OCI-LY7 (cell line): ENCODE measurements at regions not wholly inside any gene's neighbourhood (a gene's known extent, or its start where the extent isn't known, plus 50 kb on each side); places are given as distances from the start of the nearest gene placed in this dataset.
A peak's percentile ranks its signal among the peaks of the same experiment; 100 is the strongest.

Experiments
- BruUV-seq: library from RNA; stranded (reverse); fragments of 400-500 nt; replicated peaks from 2 replicates; lab custom pipeline; 2021; lab: Mats Ljungman, UMichigan
- CTCF ChIA-PET: fragments of 300-600 bp; sonication (Branson Sonifier 250); formaldehyde crosslinking; loops from one replicate; lab custom pipeline; 2022; ENCODE audit warnings: antibody characterized with exemption; ENCODE audit not compliant: unreplicated experiment; lab: Charles Lee
- POLR2A ChIA-PET: fragments of 300-600 bp; sonication (Branson Sonifier 250); formaldehyde crosslinking; loops from one replicate; lab custom pipeline; 2022; ENCODE audit warnings: antibody characterized with exemption; lab: Charles Lee
- DNase-seq: peaks from one replicate; pipeline ENCODE4 v3.0.0-alpha.2; 2015; ENCODE audit warnings: low spot score
- H2AFZ ChIP-seq: fragments of 200-600 bp; sonication (generic), shearing (Covaris generic); 2 replicates; pipeline ENCODE4 v1.6.1; 2014; ENCODE audit warnings: mild to moderate bottlenecking, antibody characterized with exemption, low read length, moderate library complexity
- H3K27ac ChIP-seq: fragments of 200-600 bp; sonication (generic); 2 replicates; pipeline ENCODE4 v1.5.1; 2014; ENCODE audit warnings: mixed run types, low read depth, mild to moderate bottlenecking, moderate library complexity, low read length, inconsistent platforms; ENCODE audit not compliant: poor library complexity, severe bottlenecking
- H3K36me3 ChIP-seq: fragments of 200-600 bp; sonication (generic); 2 replicates; pipeline ENCODE4 v1.6.1; 2014; ENCODE audit warnings: mild to moderate bottlenecking, antibody characterized with exemption, low read length, moderate library complexity, mixed read lengths; ENCODE audit not compliant: insufficient read depth
- H3K4me1 ChIP-seq: fragments of 200-600 bp; sonication (generic); 2 replicates; pipeline ENCODE4 v1.5.1; 2014; ENCODE audit warnings: mild to moderate bottlenecking, low read length; ENCODE audit not compliant: insufficient read depth, poor library complexity, severe bottlenecking
- H3K4me2 ChIP-seq: fragments of 200-600 bp; sonication (generic); 2 replicates; pipeline ENCODE4 v1.6.1; 2014; ENCODE audit warnings: mild to moderate bottlenecking, low read length
- H3K4me3 ChIP-seq: fragments of 200-600 bp; sonication (generic); 2 replicates; pipeline ENCODE4 v1.5.1; 2014; ENCODE audit warnings: mild to moderate bottlenecking, low read depth, low read length; ENCODE audit not compliant: poor library complexity, severe bottlenecking
- H3K79me2 ChIP-seq: fragments of 200-600 bp; sonication (generic); 2 replicates; pipeline ENCODE4 v1.6.1; 2016; ENCODE audit warnings: low read depth, mild to moderate bottlenecking, low read length, moderate library complexity, mixed read lengths; ENCODE audit not compliant: insufficient read depth
- H3K9me2 ChIP-seq: fragments of 200-600 bp; sonication (generic); 2 replicates; pipeline ENCODE4 v1.6.1; 2016; ENCODE audit warnings: mild to moderate bottlenecking, low read length, mixed read lengths; ENCODE audit not compliant: insufficient read depth
- H3K9me3 ChIP-seq: fragments of 200-600 bp; sonication (generic); 2 replicates; pipeline ENCODE4 v1.6.1; 2014; ENCODE audit warnings: mild to moderate bottlenecking, mixed run types, low read length, mixed read lengths
- H4K20me1 ChIP-seq: fragments of 200-600 bp; sonication (generic); 2 replicates; pipeline ENCODE4 v1.6.1; 2014; ENCODE audit warnings: mild to moderate bottlenecking, antibody characterized with exemption, low read length, moderate library complexity, mixed read lengths; ENCODE audit not compliant: insufficient read depth
- EZH2phosphoT487 ChIP-seq: fragments of 200-600 bp; sonication (generic); IDR thresholded peaks from 2 replicates; pipeline ENCODE4 v1.6.1; 2018; ENCODE audit warnings: low read depth, borderline replicate concordance, mild to moderate bottlenecking, mixed run types, antibody characterized with exemption, low read length, moderate library complexity, mixed read lengths
- intact Hi-C: fragments of 100-400 bp; cut with micrococcal nuclease; formaldehyde crosslinking; loops from one replicate; pipeline ENCODE4 v1.10.0; 2022; ENCODE audit not compliant: unreplicated experiment
- TF ChIP-seq, protein P1 (sequence below): fragments of 200-600 bp; sonication (generic); conservative IDR thresholded peaks from 2 replicates; pipeline ENCODE4 v1.5.1; 2014; ENCODE audit warnings: mild to moderate bottlenecking, antibody characterized with exemption, low read length, moderate library complexity, mixed read lengths

DNA sequence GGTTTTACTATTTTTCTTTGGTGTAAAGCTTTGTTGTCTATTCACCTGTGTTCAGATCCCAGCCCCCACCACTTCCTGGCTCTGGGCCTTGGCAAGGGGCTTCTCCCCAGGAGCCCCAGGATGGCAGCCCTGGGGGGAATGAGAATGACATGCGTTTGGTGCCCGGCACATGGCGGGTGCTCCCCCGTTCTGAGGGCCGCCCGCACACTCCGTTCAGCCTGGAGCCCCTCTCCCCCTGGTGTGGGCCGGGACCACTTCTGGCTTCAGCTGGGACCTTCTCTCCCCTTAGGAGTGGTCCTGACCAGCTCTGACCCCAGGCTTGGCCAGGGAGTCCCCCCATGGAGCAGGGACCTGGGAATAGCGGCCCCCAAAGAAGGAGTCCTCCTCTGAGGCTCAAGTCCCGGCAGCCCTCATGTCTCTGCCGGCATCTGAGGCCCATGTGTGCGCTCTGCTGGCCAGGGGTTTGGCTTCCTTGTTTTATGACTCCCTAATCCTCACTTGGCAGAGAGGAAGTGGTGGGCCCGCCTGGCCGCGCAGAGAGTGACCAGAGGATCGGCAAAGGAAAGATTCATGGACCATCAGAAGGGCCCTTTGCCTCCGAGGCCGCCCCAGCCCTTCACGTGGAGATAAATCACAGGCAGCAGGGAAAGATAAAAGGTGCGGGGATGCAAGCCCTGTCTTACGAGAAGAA, 57.0 kb upstream of the LMX1B start:
- Histone ChIP-seq H3K27ac (no peak overlapping the region), H3K79me2 (no peaks in the 10 kb centered on the region), H3K4me3 (no peak overlapping the region), H3K9me2 (no peaks in the 10 kb centered on the region), H3K4me2 (no peak overlapping the region), H3K4me1 (peaks cover 3% of the 10 kb centered on the region), H3K9me3 (no peaks in the 10 kb centered on the region), H4K20me1 (no peaks in the 10 kb centered on the region), H2AFZ (no peak overlapping the region), H3K36me3 (no peaks in the 10 kb centered on the region)
- TF ChIP-seq, protein P1, sequence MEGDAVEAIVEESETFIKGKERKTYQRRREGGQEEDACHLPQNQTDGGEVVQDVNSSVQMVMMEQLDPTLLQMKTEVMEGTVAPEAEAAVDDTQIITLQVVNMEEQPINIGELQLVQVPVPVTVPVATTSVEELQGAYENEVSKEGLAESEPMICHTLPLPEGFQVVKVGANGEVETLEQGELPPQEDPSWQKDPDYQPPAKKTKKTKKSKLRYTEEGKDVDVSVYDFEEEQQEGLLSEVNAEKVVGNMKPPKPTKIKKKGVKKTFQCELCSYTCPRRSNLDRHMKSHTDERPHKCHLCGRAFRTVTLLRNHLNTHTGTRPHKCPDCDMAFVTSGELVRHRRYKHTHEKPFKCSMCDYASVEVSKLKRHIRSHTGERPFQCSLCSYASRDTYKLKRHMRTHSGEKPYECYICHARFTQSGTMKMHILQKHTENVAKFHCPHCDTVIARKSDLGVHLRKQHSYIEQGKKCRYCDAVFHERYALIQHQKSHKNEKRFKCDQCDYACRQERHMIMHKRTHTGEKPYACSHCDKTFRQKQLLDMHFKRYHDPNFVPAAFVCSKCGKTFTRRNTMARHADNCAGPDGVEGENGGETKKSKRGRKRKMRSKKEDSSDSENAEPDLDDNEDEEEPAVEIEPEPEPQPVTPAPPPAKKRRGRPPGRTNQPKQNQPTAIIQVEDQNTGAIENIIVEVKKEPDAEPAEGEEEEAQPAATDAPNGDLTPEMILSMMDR = no peak
- TF ChIP-seq EZH2phosphoT487 = no peak
- POLR2A ChIA-PET = no interaction called here
- intact Hi-C loops = no loop called here
- no peak for DNase-seq
- CTCF ChIA-PET = no interaction called here
- no TSS peak for BruUV-seq

DNA sequence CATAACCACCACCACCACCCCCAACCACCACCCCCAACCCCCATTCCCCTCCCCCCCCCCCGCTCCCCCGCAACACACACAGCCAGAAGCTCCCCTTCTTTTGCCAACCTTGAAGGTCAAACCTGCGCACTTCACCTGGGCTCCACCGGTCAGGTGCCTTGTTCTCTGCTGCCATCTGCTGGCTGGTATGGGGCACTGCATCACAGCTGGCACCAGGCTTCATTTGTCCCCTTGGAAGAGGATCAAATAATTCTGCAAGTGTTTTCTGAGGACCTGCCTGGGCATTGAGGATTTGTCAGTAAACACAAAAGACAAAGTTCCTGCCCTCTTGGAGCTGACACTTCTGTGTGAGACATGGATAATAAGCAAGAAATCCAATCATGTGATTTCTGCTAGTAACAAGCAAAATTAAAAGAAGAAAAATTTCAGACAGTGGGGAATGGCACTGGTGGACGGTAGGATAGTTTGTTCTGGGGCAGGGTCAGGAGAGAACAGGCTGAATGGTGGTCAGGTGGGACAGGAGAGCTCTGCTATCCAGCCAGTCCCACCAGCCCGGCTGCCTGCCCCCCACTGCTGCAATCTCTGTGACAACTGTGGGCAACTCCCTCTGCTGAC, 55.6 kb upstream of the LMX1B start:
- TF ChIP-seq, protein P1 = peak; percentile 87
- no peak for TF ChIP-seq EZH2phosphoT487
- H2AFZ ChIP-seq = no peak overlapping the region
- DNase-seq = peak; percentile 67
- intact Hi-C loops = loop anchor here (1.0 kb wide), 1 partner anchor 57 kb away; no protein-coding TSS in a partner anchor
- peaks cover 3% of the 10 kb centered on the region for H3K4me1 ChIP-seq
- no peaks in the 10 kb centered on the region for H3K36me3 ChIP-seq
- H3K9me3 ChIP-seq = no peaks in the 10 kb centered on the region
- no peaks in the 10 kb centered on the region for H3K79me2 ChIP-seq
- BruUV-seq = no TSS peak
- POLR2A ChIA-PET = no interaction called here
- H4K20me1 ChIP-seq = no peaks in the 10 kb centered on the region
- H3K9me2 ChIP-seq = no peaks in the 10 kb centered on the region
- H3K27ac ChIP-seq = no peak overlapping the region
- H3K4me2 ChIP-seq = no peak overlapping the region
- no peak overlapping the region for H3K4me3 ChIP-seq
- CTCF ChIA-PET = interaction anchor here (0.6 to 1.2 kb wide), 5 partner anchors 35 to 178 kb away, joined by 3 to 4 read pairs (median 3); no protein-coding TSS in a partner anchor

DNA sequence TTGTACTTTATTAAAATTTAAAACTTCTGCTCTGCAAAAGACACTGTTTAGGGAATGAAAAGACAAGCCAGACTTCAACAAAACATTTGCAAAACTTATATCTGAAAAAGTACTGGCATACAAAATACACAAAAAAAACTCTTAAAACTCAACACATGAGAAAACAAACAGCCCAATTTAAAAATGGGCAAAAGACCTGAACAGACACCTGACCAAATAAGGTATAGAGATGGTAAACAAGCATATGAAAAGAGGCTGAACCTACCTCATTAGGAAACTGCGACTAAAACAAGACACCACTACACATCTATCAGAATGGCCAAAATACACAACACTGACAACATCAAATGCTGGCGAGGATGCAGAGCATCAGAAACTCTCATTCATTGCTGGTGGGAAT, 54.4 kb upstream of the LMX1B start:
- H3K9me3 ChIP-seq = no peaks in the 10 kb centered on the region
- H3K36me3 ChIP-seq = no peaks in the 10 kb centered on the region
- no peak overlapping the region for H3K4me3 ChIP-seq
- H3K4me2 ChIP-seq = no peak overlapping the region
- no peaks in the 10 kb centered on the region for H4K20me1 ChIP-seq
- no peaks in the 10 kb centered on the region for H3K79me2 ChIP-seq
- intact Hi-C loops = no loop called here
- peaks cover 3% of the 10 kb centered on the region for H3K4me1 ChIP-seq
- TF ChIP-seq, protein P1 = no peak
- no peak for TF ChIP-seq EZH2phosphoT487
- ChIA-PET CTCF (no interaction called here), POLR2A (interaction anchor here (0.6 kb wide), 1 partner anchor 58 kb away, joined by 3 read pairs; no protein-coding TSS in a partner anchor)
- H3K9me2 ChIP-seq = no peaks in the 10 kb centered on the region
- H2AFZ ChIP-seq = no peak overlapping the region
- DNase-seq = no peak
- H3K27ac ChIP-seq = no peak overlapping the region
- BruUV-seq = no TSS peak
